OCI-LY7 (cell line): ENCODE measurements at regions not wholly inside any gene's neighbourhood (a gene's known extent, or its start where the extent isn't known, plus 50 kb on each side); places are given as distances from the start of the nearest gene placed in this dataset.

Source experiments
- BruUV-seq: library from RNA; stranded (reverse); fragments of 400-500 nt; replicated peaks from 2 replicates; lab custom pipeline; 2021; lab: Mats Ljungman, UMichigan
- CTCF ChIA-PET: fragments of 300-600 bp; sonication (Branson Sonifier 250); formaldehyde crosslinking; loops from one replicate; lab custom pipeline; 2022; ENCODE audit warnings: antibody characterized with exemption; ENCODE audit not compliant: unreplicated experiment; lab: Charles Lee
- POLR2A ChIA-PET: fragments of 300-600 bp; sonication (Branson Sonifier 250); formaldehyde crosslinking; loops from one replicate; lab custom pipeline; 2022; ENCODE audit warnings: antibody characterized with exemption; lab: Charles Lee
- DNase-seq: peaks from one replicate; pipeline ENCODE4 v3.0.0-alpha.2; 2015; ENCODE audit warnings: low spot score
- H2AFZ ChIP-seq: fragments of 200-600 bp; sonication (generic), shearing (Covaris generic); 2 replicates; pipeline ENCODE4 v1.6.1; 2014; ENCODE audit warnings: mild to moderate bottlenecking, antibody characterized with exemption, low read length, moderate library complexity
- H3K27ac ChIP-seq: fragments of 200-600 bp; sonication (generic); 2 replicates; pipeline ENCODE4 v1.5.1; 2014; ENCODE audit warnings: mixed run types, low read depth, mild to moderate bottlenecking, moderate library complexity, low read length, inconsistent platforms; ENCODE audit not compliant: poor library complexity, severe bottlenecking
- H3K36me3 ChIP-seq: fragments of 200-600 bp; sonication (generic); 2 replicates; pipeline ENCODE4 v1.6.1; 2014; ENCODE audit warnings: mild to moderate bottlenecking, antibody characterized with exemption, low read length, moderate library complexity, mixed read lengths; ENCODE audit not compliant: insufficient read depth
- H3K4me1 ChIP-seq: fragments of 200-600 bp; sonication (generic); 2 replicates; pipeline ENCODE4 v1.5.1; 2014; ENCODE audit warnings: mild to moderate bottlenecking, low read length; ENCODE audit not compliant: insufficient read depth, poor library complexity, severe bottlenecking
- H3K4me2 ChIP-seq: fragments of 200-600 bp; sonication (generic); 2 replicates; pipeline ENCODE4 v1.6.1; 2014; ENCODE audit warnings: mild to moderate bottlenecking, low read length
- H3K4me3 ChIP-seq: fragments of 200-600 bp; sonication (generic); 2 replicates; pipeline ENCODE4 v1.5.1; 2014; ENCODE audit warnings: mild to moderate bottlenecking, low read depth, low read length; ENCODE audit not compliant: poor library complexity, severe bottlenecking
- H3K79me2 ChIP-seq: fragments of 200-600 bp; sonication (generic); 2 replicates; pipeline ENCODE4 v1.6.1; 2016; ENCODE audit warnings: low read depth, mild to moderate bottlenecking, low read length, moderate library complexity, mixed read lengths; ENCODE audit not compliant: insufficient read depth
- H3K9me2 ChIP-seq: fragments of 200-600 bp; sonication (generic); 2 replicates; pipeline ENCODE4 v1.6.1; 2016; ENCODE audit warnings: mild to moderate bottlenecking, low read length, mixed read lengths; ENCODE audit not compliant: insufficient read depth
- H3K9me3 ChIP-seq: fragments of 200-600 bp; sonication (generic); 2 replicates; pipeline ENCODE4 v1.6.1; 2014; ENCODE audit warnings: mild to moderate bottlenecking, mixed run types, low read length, mixed read lengths
- H4K20me1 ChIP-seq: fragments of 200-600 bp; sonication (generic); 2 replicates; pipeline ENCODE4 v1.6.1; 2014; ENCODE audit warnings: mild to moderate bottlenecking, antibody characterized with exemption, low read length, moderate library complexity, mixed read lengths; ENCODE audit not compliant: insufficient read depth
- EZH2phosphoT487 ChIP-seq: fragments of 200-600 bp; sonication (generic); IDR thresholded peaks from 2 replicates; pipeline ENCODE4 v1.6.1; 2018; ENCODE audit warnings: low read depth, borderline replicate concordance, mild to moderate bottlenecking, mixed run types, antibody characterized with exemption, low read length, moderate library complexity, mixed read lengths
- intact Hi-C: fragments of 100-400 bp; cut with micrococcal nuclease; formaldehyde crosslinking; loops from one replicate; pipeline ENCODE4 v1.10.0; 2022; ENCODE audit not compliant: unreplicated experiment
- TF ChIP-seq, protein P1 (sequence below): fragments of 200-600 bp; sonication (generic); conservative IDR thresholded peaks from 2 replicates; pipeline ENCODE4 v1.5.1; 2014; ENCODE audit warnings: mild to moderate bottlenecking, antibody characterized with exemption, low read length, moderate library complexity, mixed read lengths

DNA sequence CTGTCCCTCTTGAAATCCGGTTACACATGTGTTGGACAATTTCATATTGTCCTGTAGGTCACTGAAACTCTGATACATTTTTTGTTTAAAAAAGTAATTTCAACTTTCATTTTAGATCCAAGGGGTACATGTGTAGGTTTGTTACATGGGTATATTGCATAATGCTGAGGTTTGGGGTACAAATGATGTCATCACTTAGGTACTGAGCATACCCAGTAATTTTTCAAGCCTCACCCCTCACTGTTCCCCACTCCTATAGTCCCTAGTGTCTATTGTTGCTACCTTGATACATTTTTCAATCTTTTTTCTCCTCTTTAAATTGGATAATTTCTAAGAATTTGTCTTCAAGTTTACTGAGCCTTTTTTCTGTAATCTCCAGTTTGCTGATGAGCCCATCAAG is 483.0 kb downstream of the DHX35 start:
- H3K9me2 ChIP-seq, result no peaks in the 10 kb centered on the region
- H3K9me3 ChIP-seq, result no peaks in the 10 kb centered on the region
- H3K36me3 ChIP-seq, result no peaks in the 10 kb centered on the region
- no peak overlapping the region for H3K4me3 ChIP-seq
- H3K79me2 ChIP-seq, result no peaks in the 10 kb centered on the region
- no peak for DNase-seq
- POLR2A ChIA-PET, result no interaction called here
- no peak overlapping the region for H3K27ac ChIP-seq
- CTCF ChIA-PET, result no interaction called here
- H4K20me1 ChIP-seq, result no peaks in the 10 kb centered on the region
- no peak for TF ChIP-seq EZH2phosphoT487
- TF ChIP-seq, protein P1, sequence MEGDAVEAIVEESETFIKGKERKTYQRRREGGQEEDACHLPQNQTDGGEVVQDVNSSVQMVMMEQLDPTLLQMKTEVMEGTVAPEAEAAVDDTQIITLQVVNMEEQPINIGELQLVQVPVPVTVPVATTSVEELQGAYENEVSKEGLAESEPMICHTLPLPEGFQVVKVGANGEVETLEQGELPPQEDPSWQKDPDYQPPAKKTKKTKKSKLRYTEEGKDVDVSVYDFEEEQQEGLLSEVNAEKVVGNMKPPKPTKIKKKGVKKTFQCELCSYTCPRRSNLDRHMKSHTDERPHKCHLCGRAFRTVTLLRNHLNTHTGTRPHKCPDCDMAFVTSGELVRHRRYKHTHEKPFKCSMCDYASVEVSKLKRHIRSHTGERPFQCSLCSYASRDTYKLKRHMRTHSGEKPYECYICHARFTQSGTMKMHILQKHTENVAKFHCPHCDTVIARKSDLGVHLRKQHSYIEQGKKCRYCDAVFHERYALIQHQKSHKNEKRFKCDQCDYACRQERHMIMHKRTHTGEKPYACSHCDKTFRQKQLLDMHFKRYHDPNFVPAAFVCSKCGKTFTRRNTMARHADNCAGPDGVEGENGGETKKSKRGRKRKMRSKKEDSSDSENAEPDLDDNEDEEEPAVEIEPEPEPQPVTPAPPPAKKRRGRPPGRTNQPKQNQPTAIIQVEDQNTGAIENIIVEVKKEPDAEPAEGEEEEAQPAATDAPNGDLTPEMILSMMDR, result no peak
- intact Hi-C loops, result no loop called here
- H3K4me2 ChIP-seq, result no peak overlapping the region
- no peak overlapping the region for H2AFZ ChIP-seq
- no TSS peak for BruUV-seq
- no peaks in the 10 kb centered on the region for H3K4me1 ChIP-seq

DNA sequence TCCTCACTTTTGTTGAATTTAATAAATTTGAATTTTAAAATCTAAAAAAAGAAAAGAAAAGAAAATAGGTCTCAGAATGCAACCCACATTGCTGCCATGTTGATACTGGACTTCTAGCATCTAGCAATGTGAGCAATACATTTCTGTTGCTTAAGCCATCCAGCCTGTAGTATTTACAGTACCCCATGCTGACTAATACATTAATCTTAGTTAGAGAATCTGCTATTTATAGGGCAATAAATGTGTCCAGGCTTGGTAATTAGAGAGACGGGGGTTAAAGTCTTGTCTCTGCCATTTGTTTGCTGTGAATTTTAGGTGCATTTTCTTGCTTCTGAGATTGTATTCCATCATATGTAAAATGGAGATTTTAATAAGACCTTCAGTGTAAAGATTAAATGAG is 471.3 kb downstream of the DHX35 start:
- no peaks in the 10 kb centered on the region for H3K36me3 ChIP-seq

More for the DNA sequence above, 471.3 kb downstream of the DHX35 start:
- intact Hi-C loops, result no loop called here
- no TSS peak for BruUV-seq
- no peak for DNase-seq
- TF ChIP-seq, protein P1, result no peak
- no peak for TF ChIP-seq EZH2phosphoT487
- Histone ChIP-seq H3K27ac (no peak overlapping the region), H3K9me2 (no peaks in the 10 kb centered on the region), H4K20me1 (no peaks in the 10 kb centered on the region), H3K4me2 (no peak overlapping the region), H3K9me3 (no peaks in the 10 kb centered on the region), H3K4me1 (no peaks in the 10 kb centered on the region), H3K4me3 (no peak overlapping the region), H3K79me2 (no peaks in the 10 kb centered on the region), H2AFZ (no peak overlapping the region)
- ChIA-PET CTCF (no interaction called here), POLR2A (no interaction called here)
